Activated naive CD4-positive, alpha-beta T cell treated with anti-CD3 and anti-CD28 coated beads, Interleukin-2, amount 10 ng/mL, durations not matched to agents 7 days and 5 days (primary cell): ENCODE measurements at regions not wholly inside any gene's neighbourhood (a gene's known extent, or its start where the extent isn't known, plus 50 kb on each side); places are given as distances from the start of the nearest gene placed in this dataset.

Experiments used
- CTCF ChIA-PET: fragments of 350-600 bp; sonication (Branson Sonifier 250); formaldehyde crosslinking; loops from one replicate; lab custom pipeline; 2021; ENCODE audit warnings: antibody characterized with exemption; lab: Charles Lee
- DNase-seq: peaks from one replicate; pipeline ENCODE4 v3.0.0-alpha.2; 2020
- H3K27ac Mint-ChIP-seq: one replicate; pipeline ENCODE4 v1.8.0; 2021; ENCODE audit warnings: mild to moderate bottlenecking, moderate library complexity, mixed read lengths
- H3K27me3 Mint-ChIP-seq: one replicate; pipeline ENCODE4 v1.8.0; 2021; ENCODE audit warnings: mild to moderate bottlenecking, mixed read lengths
- H3K36me3 Mint-ChIP-seq: one replicate; pipeline ENCODE4 v1.8.0; 2021; ENCODE audit warnings: mixed read lengths
- H3K4me1 Mint-ChIP-seq: one replicate; pipeline ENCODE4 v1.8.0; 2021; ENCODE audit warnings: mixed read lengths
- H3K4me3 Mint-ChIP-seq: one replicate; pipeline ENCODE4 v1.8.0; 2021; ENCODE audit warnings: mild to moderate bottlenecking, moderate library complexity, mixed read lengths
- H3K9me3 Mint-ChIP-seq: one replicate; pipeline ENCODE4 v1.8.0; 2021; ENCODE audit warnings: mixed read lengths

DNA sequence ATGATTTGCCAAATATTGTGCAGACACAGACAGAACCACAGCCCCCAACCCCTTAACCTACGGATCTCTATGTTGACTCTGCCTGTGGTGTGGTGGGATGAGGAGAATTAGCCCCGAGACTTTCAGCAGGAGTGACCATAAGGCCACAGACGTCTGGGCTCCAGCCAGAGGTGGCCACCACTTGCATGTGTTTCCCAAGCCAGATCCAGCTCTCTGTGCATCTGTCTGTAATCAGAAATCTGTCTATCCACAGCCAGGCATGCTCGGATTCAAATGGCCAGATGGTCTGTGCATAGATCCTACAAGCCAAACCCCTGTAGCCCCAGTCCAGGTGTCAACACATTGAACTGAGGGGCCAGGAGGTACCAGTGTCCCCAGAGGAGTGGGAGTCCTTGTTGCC is 140.6 kb downstream of the SYF2 start:
- no peak overlapping the region for H3K27ac Mint-ChIP-seq
- H3K9me3 Mint-ChIP-seq: peaks cover 6% of the 10 kb centered on the region
- CTCF ChIA-PET: interaction anchor here (1.2 kb wide), 1 partner anchor 55 kb away, joined by 3 read pairs; no protein-coding TSS in a partner anchor
- H3K27me3 Mint-ChIP-seq: peaks cover 65% of the 10 kb centered on the region
- peaks cover 9% of the 10 kb centered on the region for H3K36me3 Mint-ChIP-seq
- H3K4me1 Mint-ChIP-seq: peaks cover 36% of the 10 kb centered on the region
- DNase-seq: no peak
- no peak overlapping the region for H3K4me3 Mint-ChIP-seq

DNA sequence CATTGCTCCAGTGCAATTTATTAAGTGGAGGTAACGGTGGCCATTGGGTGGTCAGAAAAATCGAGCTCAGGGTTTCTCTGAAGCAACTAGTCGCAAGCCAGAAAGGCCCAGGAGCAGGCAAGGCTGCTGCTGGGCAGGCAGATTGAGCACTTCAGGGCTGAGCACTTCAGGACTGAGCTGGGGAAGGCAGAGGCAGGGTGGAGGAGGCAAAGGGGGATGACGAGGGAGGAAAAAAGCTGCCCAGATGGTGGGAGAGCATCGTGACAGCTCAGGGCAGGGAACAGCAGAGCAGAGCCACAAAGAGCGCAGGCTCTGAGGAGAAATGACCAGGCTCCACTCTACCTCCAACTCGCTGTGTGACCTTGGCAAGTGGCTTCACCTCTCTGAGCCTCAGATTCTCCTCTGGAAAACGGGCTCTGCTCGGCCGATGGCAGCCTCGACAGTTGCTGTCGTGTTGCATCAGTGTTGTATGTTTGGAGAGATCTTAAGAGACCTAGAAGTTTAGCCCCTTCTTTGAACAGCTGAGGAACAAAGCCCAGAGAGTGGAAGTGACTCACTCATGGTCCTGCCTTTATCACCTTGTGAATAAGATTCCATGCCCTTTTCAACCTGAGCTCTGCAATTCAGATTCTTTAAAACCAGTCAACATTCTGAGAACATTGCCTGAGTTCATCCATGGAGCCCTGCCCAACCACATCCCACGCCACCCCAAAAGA is 141.4 kb downstream of the SYF2 start:
- Mint-ChIP-seq H3K4me1 (peaks cover 28% of the 10 kb centered on the region), H3K27ac (no peak overlapping the region), H3K4me3 (no peak overlapping the region), H3K36me3 (peaks cover 7% of the 10 kb centered on the region), H3K27me3 (peaks cover 71% of the 10 kb centered on the region), H3K9me3 (peaks cover 3% of the 10 kb centered on the region)
- DNase-seq: no peak
- CTCF ChIA-PET: interaction anchor here (1.2 kb wide), 1 partner anchor 54 kb away, joined by 3 read pairs; no protein-coding TSS in a partner anchor

DNA sequence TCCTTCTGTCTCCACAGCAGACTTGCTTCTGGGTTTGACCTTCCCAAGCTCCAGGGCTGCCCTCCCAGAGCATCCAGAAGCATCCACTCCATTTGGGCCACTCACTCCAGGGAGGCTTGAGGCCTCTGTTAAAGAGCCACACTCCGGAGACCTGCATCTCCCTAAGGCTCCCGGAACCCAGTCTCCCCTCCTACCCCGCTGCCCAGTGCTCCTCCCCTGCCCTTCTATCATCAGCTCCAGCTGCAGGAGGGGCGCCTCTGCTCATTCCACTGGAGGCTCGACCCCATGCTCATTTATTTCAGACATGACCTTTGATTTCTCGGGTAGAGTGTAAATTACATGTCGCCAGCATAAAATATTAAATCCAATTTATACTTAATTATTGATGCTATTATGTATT is 142.5 kb downstream of the SYF2 start:
- no peak for DNase-seq
- CTCF ChIA-PET: no interaction called here
- Mint-ChIP-seq H3K27me3 (peaks cover 82% of the 10 kb centered on the region), H3K4me1 (peaks cover 17% of the 10 kb centered on the region), H3K4me3 (no peak overlapping the region), H3K36me3 (peaks cover 3% of the 10 kb centered on the region), H3K9me3 (peaks cover under 1% of the 10 kb centered on the region), H3K27ac (no peak overlapping the region)

DNA sequence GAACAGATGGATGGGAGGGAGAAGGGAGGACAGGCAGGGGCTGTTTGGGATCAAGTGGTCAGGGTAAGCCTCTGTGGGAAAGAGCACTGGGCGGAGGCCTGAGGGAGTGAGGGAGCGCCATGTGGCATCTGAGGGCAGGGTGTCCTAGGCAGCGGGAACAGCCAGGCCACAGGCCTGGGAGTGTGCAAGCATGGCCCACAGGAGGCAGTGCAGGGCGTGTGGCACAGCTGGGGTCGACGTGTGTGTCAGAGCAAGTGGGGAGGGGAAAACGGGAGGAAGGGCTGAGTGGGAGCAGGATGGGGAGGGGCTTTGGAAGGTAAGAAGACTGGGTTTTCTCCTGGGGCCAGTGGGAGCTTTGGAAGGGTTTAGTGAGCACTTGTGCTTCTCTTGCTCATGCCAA is 143.4 kb downstream of the SYF2 start:
- H3K4me3 Mint-ChIP-seq: no peak overlapping the region

DNA sequence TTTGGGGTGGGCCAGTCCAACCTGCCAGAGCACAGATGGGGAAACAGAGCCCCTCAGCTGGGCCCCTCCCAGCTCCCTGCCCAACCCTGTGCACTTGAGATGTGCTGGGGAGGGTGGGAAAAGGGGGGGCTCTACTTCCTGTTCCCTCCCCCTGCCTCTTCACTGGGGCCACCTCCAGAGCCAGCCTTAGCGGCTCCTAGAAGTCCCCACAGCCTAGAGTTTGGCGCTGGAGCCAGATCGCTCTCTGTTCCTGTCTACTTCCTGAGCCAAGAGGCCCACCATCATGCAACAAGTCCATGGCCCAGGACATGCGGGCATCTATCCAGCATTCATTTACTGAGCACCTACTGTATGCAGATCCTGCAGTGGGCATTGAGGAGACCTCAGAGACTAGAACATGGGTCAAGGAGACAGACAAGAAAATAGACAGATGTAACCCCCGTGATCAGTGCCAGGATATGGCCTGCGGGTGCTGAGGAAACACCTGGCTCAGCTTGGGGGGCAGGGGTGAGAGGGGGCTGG is 144.1 kb downstream of the SYF2 start:
- Mint-ChIP-seq H3K36me3 (no peaks in the 10 kb centered on the region), H3K4me3 (no peak overlapping the region), H3K27ac (no peak overlapping the region), H3K4me1 (peaks cover 4% of the 10 kb centered on the region), H3K9me3 (no peaks in the 10 kb centered on the region), H3K27me3 (peaks cover 89% of the 10 kb centered on the region)
- no peak for DNase-seq
- CTCF ChIA-PET: interaction anchor here (1.8 kb wide), 1 partner anchor 12 kb away, joined by 4 read pairs; no protein-coding TSS in a partner anchor

More for the DNA sequence above, 143.4 kb downstream of the SYF2 start:
- no peak overlapping the region for H3K27ac Mint-ChIP-seq
- H3K9me3 Mint-ChIP-seq: no peaks in the 10 kb centered on the region
- no peaks in the 10 kb centered on the region for H3K36me3 Mint-ChIP-seq
- peaks cover 8% of the 10 kb centered on the region for H3K4me1 Mint-ChIP-seq
- DNase-seq: no peak
- CTCF ChIA-PET: no interaction called here
- H3K27me3 Mint-ChIP-seq: peaks cover 89% of the 10 kb centered on the region

DNA sequence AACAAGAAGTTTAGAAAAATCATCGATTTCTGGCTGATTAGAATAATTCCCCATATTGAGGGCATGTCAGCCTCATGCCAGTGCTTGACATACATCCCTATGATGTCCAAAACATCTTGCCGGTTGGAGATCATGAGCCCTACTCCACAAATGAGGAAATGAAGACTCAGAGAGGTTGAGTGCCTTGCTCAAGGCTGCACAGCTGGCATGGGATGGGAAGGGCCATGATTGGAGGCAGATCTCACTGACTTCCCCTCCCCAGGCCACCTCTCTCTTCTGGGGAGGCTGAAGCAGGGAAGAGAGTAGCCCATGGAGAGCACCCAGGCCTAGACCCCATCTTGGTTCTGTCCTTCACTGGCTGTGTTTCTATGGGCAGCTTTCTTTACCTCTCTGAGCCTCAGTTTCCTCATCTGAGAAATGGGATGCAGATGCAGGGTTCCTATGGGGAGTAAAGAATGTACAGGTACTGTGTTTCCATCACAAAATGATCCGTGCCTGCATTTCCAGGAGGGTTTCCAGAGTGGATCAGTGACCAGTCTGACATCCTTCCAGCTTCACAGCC is 145.7 kb downstream of the SYF2 start:
- no peaks in the 10 kb centered on the region for H3K36me3 Mint-ChIP-seq
- H3K9me3 Mint-ChIP-seq: no peaks in the 10 kb centered on the region
- H3K4me3 Mint-ChIP-seq: no peak overlapping the region
- no peak for DNase-seq
- H3K27me3 Mint-ChIP-seq: peaks cover 89% of the 10 kb centered on the region
- H3K4me1 Mint-ChIP-seq: peaks cover 3% of the 10 kb centered on the region
- CTCF ChIA-PET: interaction anchor here (0.9 to 1.8 kb wide), 3 partner anchors 14 to 15 kb away, joined by 3 to 6 read pairs (median 4); no protein-coding TSS in a partner anchor
- no peak overlapping the region for H3K27ac Mint-ChIP-seq

DNA sequence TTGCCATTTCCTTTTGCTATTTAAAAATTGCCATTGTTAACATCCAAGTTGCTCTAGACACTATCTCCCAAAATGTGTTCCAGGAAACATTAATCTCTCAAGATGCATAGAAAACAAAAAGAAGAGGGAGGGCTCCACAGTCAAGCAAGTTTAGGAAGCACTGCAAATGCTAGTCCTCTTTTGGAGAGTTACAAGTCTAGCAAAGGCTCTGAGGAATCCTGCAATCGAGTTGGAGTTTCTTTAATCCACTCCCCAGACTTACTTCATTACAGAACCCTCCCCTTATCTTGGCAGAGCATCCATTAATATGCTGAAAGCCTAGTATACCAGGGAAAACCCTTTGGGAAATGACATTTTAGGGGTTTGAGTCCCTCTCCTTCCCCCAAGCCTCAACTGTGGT is 147.9 kb downstream of the SYF2 start:
- Mint-ChIP-seq H3K9me3 (no peaks in the 10 kb centered on the region), H3K27ac (no peak overlapping the region), H3K4me3 (no peak overlapping the region), H3K27me3 (peaks cover 88% of the 10 kb centered on the region), H3K36me3 (no peaks in the 10 kb centered on the region), H3K4me1 (no peaks in the 10 kb centered on the region)
- DNase-seq: no peak
- CTCF ChIA-PET: no interaction called here

DNA sequence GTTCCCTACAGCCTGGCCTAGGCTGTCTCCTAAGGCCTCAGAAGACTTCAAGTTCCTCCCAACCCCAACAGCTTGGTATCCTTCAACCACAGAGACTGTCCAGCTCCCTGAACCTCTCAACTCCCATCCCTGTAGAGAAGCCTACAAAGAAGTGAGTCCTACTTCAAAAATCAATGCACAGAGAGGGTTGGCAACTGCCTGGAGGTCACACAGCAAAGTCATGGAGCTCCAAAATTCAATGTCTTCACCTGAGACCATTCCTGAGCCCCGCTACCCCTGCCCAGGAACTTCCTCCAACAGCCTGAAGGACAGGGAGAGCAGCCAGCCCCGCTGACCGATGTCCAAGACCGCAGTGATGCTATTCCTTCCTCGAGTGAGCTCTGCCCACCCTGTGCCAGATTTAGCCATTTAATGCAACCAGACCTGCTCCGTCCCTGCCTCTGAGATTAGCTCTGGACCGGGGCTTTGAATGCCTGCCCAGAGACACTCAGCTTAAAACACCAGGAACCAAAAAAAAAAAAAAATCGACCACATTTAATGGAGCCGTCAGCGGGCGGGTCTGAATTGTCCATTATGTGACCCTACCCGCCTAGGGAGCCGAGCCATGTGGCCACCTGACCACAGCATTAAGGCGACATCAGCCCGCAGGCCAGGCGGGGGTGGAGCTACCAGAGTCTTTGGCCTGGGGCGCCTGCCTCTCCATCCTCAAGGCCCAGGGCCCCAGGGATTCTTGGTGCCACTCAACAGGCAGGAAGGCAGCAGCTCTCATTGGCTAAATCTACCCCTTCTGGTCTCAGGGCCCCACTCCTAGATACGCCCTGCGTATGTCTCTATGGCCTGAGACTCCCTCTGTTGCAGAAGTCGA is 148.6 kb downstream of the SYF2 start:
- Mint-ChIP-seq H3K4me3 (no peak overlapping the region), H3K4me1 (no peaks in the 10 kb centered on the region), H3K9me3 (no peaks in the 10 kb centered on the region), H3K36me3 (no peaks in the 10 kb centered on the region), H3K27ac (no peak overlapping the region), H3K27me3 (peaks cover 81% of the 10 kb centered on the region)
- DNase-seq: no peak
- CTCF ChIA-PET: interaction anchor here (0.8 kb wide), 1 partner anchor 18 kb away, joined by 3 read pairs; no protein-coding TSS in a partner anchor

DNA sequence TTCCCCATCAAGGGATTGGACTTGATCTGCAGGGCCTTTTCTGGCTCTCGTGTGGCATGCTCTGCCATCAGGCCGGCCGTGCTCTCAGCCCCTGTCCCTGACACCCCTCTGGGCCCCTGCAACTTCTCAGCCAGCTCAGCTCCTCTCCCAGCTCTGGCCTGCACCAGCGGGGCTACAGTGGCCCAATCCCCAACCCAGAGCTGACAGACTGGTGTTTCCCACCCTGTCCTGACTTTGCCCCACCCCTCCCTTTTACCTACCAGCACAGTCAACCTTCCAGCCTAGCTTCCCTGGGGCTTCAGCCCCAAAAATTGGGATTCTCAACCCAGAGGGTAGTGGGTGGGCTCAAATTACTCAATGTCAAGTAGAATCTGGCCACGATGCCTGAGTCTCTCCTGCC is 149.3 kb downstream of the SYF2 start:
- no peak overlapping the region for H3K27ac Mint-ChIP-seq
- DNase-seq: no peak
- no peaks in the 10 kb centered on the region for H3K4me1 Mint-ChIP-seq
- H3K36me3 Mint-ChIP-seq: no peaks in the 10 kb centered on the region
- peaks cover 75% of the 10 kb centered on the region for H3K27me3 Mint-ChIP-seq
- H3K4me3 Mint-ChIP-seq: no peak overlapping the region
- CTCF ChIA-PET: interaction anchor here (0.8 kb wide), 1 partner anchor 14 kb away, joined by 3 read pairs; no protein-coding TSS in a partner anchor
- no peaks in the 10 kb centered on the region for H3K9me3 Mint-ChIP-seq

DNA sequence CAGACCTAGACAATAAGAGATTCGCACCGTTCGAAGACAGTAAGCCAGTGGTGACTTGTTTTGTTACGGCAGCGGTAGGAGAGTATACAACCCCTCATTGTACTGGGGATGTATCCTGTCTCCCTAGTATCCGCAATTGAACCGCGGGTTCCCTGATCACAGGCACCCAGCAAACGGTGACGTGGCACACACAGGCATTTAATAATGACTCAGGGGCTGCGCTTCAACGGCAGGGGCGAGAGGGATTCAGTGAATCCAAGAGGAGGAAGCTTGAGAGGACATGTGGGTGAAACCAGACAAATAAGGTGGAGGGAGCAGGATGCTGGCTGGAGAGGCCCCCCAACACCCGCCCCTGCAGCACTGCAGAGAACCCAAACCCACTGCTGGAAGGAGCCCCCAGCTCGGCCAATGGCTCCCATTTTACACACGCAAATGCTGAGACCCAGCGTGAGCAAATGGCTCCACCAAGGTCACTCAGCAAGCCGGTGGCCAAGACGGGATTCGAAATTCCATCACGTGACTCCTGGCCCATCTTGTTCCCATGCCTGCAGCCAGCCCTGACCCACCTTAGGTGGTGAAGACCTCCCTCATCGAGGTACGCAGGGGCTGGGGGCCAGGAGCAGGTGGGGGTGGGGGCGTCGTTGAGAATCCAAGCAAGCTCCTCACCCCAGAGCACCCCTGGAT is 149.9 kb downstream of the SYF2 start:
- Mint-ChIP-seq H3K4me1 (no peaks in the 10 kb centered on the region), H3K36me3 (no peaks in the 10 kb centered on the region), H3K4me3 (no peak overlapping the region), H3K27ac (no peak overlapping the region), H3K27me3 (peaks cover 70% of the 10 kb centered on the region), H3K9me3 (peaks cover 2% of the 10 kb centered on the region)
- DNase-seq: no peak
- CTCF ChIA-PET: interaction anchor here (0.8 kb wide), 1 partner anchor 13 kb away, joined by 3 read pairs; no protein-coding TSS in a partner anchor

DNA sequence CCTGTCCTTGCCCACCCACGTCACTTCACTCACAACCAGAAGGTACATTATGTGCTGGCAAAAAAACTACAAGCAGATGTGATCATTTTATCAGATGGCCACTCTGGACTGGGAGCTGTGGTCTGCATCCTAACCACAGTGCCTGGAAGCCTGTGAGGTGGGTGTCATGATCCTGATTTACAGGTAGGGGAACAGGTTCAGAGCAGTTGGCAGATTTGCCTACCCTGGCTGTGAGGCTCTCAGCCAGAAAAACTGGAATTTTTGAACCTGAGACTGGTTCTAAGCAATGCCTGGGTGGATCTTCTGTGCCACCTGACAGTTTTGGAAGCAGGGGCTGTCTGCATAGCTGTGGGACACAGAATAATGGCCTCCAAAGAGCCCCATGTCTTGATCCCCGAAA is 150.8 kb downstream of the SYF2 start:
- no peak overlapping the region for H3K4me3 Mint-ChIP-seq
- peaks cover 66% of the 10 kb centered on the region for H3K27me3 Mint-ChIP-seq
- H3K27ac Mint-ChIP-seq: no peak overlapping the region
- H3K36me3 Mint-ChIP-seq: no peaks in the 10 kb centered on the region
- no peak for DNase-seq
- CTCF ChIA-PET: interaction anchor here (1.3 kb wide), 1 partner anchor 24 kb away, joined by 4 read pairs; no protein-coding TSS in a partner anchor
- H3K4me1 Mint-ChIP-seq: no peaks in the 10 kb centered on the region
- peaks cover 6% of the 10 kb centered on the region for H3K9me3 Mint-ChIP-seq

DNA sequence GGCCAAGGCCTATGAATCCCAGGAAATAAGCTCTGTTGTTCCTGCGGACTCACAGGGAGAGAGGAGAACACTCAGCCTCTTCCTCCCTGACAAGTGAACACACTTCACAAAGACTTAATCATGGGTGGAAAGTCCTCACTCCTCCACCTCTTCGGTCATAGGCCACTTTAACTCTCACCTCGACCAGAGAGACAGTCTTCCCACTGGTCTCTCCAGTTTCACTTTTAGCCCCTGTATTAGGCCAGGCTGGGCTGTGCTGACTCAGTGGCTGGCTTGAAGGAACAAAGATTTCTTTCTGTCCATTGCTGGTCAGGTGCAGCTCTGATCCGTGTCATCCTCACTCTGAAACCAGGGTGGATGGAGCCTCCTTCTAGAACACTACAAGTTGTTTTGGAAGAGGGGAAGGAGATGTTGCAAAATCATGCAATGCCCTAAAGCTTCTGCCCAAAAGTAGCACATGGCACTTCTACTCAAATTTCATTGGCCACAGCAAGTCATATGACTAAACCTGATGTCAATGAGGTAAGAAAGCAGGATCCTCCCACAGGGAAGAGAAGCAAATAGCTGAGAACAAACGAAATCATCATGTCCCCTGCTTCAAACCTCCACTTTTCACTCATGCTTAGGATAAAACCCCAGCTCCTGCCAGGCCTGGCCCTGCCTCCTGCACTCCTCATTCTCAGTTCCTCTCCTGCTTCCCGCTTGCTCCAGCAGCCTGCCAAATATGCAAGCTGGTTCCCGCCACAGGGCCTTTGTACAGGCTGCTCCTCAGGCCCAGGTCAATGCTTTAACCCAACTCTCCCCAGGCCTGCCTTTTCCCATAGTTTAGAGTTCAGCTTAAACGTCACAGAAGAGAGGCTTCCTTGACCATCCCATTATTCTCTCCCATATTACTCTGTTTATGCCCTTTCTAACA is 150.5 kb upstream of the RUNX3 start:
- Mint-ChIP-seq H3K36me3 (no peaks in the 10 kb centered on the region), H3K4me3 (no peak overlapping the region), H3K27ac (no peak overlapping the region), H3K9me3 (peaks cover 8% of the 10 kb centered on the region), H3K27me3 (peaks cover 63% of the 10 kb centered on the region), H3K4me1 (no peaks in the 10 kb centered on the region)
- CTCF ChIA-PET: interaction anchor here (0.6 to 1.3 kb wide), 6 partner anchors 9 to 232 kb away, joined by 3 to 4 read pairs (median 3); no protein-coding TSS in a partner anchor
- no peak for DNase-seq

DNA sequence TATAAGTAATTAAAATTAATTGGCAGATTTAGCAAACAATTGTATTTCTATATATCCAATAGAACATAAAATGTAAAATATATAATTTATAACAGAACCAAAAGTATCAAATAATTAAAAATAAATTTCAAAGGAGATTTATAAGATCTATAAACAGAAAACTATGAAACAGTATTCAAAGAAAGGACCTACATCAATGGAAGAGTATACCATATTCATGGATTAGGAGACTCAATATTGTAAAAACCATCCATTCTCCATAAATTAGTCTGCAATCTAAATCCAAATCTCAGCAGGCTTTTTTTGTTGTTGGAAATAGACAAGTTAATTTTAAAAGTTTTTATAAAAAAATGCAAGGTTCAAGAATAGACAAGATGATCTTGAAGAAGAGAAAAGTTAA is 149.0 kb upstream of the RUNX3 start:
- CTCF ChIA-PET: no interaction called here
- Mint-ChIP-seq H3K9me3 (peaks cover 8% of the 10 kb centered on the region), H3K36me3 (no peaks in the 10 kb centered on the region), H3K27me3 (peaks cover 51% of the 10 kb centered on the region), H3K4me1 (no peaks in the 10 kb centered on the region), H3K27ac (no peak overlapping the region), H3K4me3 (no peak overlapping the region)
- no peak for DNase-seq
